Fibroblast of pulmonary artery (primary cell): ENCODE measurements at regions not wholly inside any gene's neighbourhood (a gene's known extent, or its start where the extent isn't known, plus 50 kb on each side); places are given as distances from the start of the nearest gene placed in this dataset.
"Not testable (repeated sequence)": the region's sequence is repeated elsewhere in the genome, so short reads cannot be mapped to it uniquely, and the experiment has no call there.

Source experiments
- DNase-seq: peaks from one replicate; pipeline ENCODE4 v3.0.0-alpha.2; 2010; ENCODE audit warnings: low read depth
- H3K4me3 ChIP-seq: replicated peaks from 2 replicates; pipeline ENCODE4 v1.5.1; 2011; ENCODE audit warnings: low read depth, mild to moderate bottlenecking, control low read depth, low read length, moderate library complexity
- TF ChIP-seq, protein P1 (sequence below): IDR thresholded peaks from 2 replicates; pipeline ENCODE4 v1.5.1; 2011; ENCODE audit warnings: mild to moderate bottlenecking, control low read depth, low read length, inconsistent platforms; ENCODE audit errors: missing control alignments

GRCh38 chr4:60389633-60390032, 810.5 kb upstream of the ADGRL3 start:
- TF ChIP-seq, protein P1, sequence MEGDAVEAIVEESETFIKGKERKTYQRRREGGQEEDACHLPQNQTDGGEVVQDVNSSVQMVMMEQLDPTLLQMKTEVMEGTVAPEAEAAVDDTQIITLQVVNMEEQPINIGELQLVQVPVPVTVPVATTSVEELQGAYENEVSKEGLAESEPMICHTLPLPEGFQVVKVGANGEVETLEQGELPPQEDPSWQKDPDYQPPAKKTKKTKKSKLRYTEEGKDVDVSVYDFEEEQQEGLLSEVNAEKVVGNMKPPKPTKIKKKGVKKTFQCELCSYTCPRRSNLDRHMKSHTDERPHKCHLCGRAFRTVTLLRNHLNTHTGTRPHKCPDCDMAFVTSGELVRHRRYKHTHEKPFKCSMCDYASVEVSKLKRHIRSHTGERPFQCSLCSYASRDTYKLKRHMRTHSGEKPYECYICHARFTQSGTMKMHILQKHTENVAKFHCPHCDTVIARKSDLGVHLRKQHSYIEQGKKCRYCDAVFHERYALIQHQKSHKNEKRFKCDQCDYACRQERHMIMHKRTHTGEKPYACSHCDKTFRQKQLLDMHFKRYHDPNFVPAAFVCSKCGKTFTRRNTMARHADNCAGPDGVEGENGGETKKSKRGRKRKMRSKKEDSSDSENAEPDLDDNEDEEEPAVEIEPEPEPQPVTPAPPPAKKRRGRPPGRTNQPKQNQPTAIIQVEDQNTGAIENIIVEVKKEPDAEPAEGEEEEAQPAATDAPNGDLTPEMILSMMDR = no peak
- DNase-seq = no peak
- no peak overlapping the region for H3K4me3 ChIP-seq

GRCh38 chr4:60396341-60397049, 803.6 kb upstream of the ADGRL3 start:
- TF ChIP-seq, protein P1 = no peak
- H3K4me3 ChIP-seq = no peak overlapping the region
- no peak for DNase-seq

DNA sequence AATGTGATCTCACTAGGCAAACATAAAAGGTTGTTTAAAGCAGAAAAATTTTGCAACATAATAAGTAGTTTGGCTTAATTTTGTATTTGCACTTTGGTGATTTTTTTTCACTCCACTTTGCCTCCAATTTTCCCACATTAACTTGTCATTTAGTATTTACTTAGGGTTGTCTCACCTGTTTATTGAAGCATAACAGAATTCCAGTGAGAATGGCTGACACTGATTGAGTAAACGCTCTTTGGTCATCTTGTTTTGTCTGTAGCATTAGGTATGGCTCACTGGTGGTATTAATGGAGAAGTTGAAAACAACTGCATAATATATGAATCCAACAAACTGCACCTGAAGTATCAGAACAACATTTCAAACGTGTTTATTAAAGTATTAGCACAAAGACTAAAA, 799.5 kb upstream of the ADGRL3 start:
- TF ChIP-seq, protein P1 = no peak
- DNase-seq = no peak
- no peak overlapping the region for H3K4me3 ChIP-seq

DNA sequence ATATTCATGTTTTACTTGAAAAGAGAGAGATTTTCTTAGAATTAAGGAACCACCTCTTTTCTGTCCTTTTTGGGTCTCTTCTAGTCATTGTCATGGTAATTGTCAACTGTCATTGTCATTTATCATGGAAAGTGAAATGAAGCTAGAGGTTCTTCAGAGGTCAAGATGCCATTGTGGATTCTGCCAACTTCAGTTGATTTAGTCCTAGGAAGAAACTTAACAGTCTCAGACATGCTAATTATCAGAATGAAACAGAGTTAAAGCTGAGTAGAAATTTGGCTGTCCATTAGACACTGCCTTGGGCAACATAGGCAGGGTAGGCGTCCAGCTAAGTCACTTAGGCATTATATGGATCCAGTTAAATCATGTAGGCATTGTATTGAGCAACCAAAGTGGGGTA, 796.1 kb upstream of the ADGRL3 start:
- TF ChIP-seq, protein P1 = no peak
- no peak for DNase-seq
- no peak overlapping the region for H3K4me3 ChIP-seq

DNA sequence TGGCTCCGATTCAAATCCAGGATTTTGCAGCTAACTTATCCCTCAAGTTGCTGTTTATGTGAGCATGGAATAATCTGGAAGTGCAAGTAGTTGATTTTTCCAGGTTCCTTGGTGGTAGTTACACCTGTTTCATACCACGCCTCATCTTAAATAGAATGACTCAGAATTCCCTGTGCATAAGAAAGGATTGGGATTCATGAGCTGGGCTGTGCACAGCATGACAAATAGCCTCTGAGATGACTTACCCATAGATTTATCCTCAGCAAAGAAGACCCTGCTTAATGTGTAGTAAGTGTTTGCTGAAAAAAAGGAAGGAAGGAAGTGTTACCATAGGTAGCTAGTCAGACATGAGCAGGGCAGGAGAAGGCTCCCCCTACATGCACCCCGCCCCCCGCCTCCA, 777.7 kb upstream of the ADGRL3 start:
- H3K4me3 ChIP-seq = no peak overlapping the region
- no peak for DNase-seq
- TF ChIP-seq, protein P1 = no peak

DNA sequence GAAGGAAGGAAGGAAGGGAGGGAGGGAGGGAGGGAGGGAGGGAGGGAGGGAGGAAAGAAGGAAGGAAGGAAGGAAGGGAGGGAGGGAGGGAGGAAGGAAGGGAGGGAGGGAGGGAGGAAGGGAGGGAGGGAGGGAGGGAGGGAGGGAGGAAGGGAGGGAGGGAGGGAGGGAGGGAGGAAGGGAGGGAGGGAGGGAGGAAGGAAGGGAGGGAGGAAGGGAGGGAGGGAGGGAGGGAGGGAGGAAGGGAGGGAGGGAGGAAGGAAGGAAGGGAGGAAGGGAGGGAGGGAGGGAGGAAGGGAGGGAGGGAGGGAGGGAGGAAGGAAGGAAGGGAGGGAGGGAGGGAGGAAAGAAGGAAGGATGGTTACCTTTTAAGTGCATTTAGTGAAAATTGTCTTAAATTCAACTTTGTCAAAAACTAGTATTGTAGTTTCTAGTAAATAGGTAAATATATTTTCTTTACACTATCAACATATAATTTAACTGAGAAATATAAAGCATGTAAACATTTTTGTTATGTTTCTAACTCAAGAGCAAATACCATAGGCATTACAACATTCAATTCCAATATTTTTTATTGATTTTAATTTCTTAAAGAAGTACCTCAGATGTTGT, 776.4 kb upstream of the ADGRL3 start:
- DNase-seq, H3K4me3 ChIP-seq: not testable (repeated sequence)

GRCh38 chr4:60432911-60433310, 767.2 kb upstream of the ADGRL3 start:
- no peak for DNase-seq

More at GRCh38 chr4:60432911-60433310, 767.2 kb upstream of the ADGRL3 start:
- TF ChIP-seq, protein P1 = no peak
- no peak overlapping the region for H3K4me3 ChIP-seq
